Mucosa of descending colon (tissue), 3 donors: ENCODE measurements at regions not wholly inside any gene's neighbourhood (a gene's known extent, or its start where the extent isn't known, plus 50 kb on each side); places are given as distances from the start of the nearest gene placed in this dataset.

ENCODE experiments used
- ATAC-seq: fragments of 200-7000 bp; cut with Tn5 transposase; one replicate; pipeline ENCODE4 v1.9.1; 2020; ENCODE audit warnings: mild to moderate bottlenecking, moderate library complexity
- DNase-seq, 3 donors: peaks; one replicate each; pipeline ENCODE4 v3.0.0-alpha.2; 2020
- H3K36me3 ChIP-seq: fragments of 200-600 bp; one replicate; pipeline ENCODE4 v1.8.0; 2021; ENCODE audit warnings: low read depth, mild to moderate bottlenecking
- H3K4me1 ChIP-seq: fragments of 200-600 bp; one replicate; pipeline ENCODE4 v1.8.0; 2021; ENCODE audit warnings: low read depth, mild to moderate bottlenecking
- H3K4me3 ChIP-seq: fragments of 200-600 bp; one replicate; pipeline ENCODE4 v1.8.0; 2021; ENCODE audit warnings: mild to moderate bottlenecking
- H3K9me3 ChIP-seq: fragments of 200-600 bp; one replicate; pipeline ENCODE4 v1.8.0; 2021; ENCODE audit warnings: mild to moderate bottlenecking
- intact Hi-C, 2 donors: fragments of 100-400 bp; cut with DNase I in 1 of 2; cut with micrococcal nuclease in 1 of 2; formaldehyde crosslinking; loops; one replicate each; pipeline versions ENCODE4 v1.11.0 to v1.11.1; 2022; cut with DNase I, micrococcal nuclease
- TF ChIP-seq, protein P1 (sequence below): fragments of 200-600 bp; IDR thresholded peaks from one replicate; pipeline ENCODE4 v1.8.0; 2022; ENCODE audit warnings: antibody characterized with exemption, mild to moderate bottlenecking
- donor health status: DM: no; HTN: no; CAD: no; lungs with moderate emphysema.
- donor health status: DM: no; HTN: no; CAD: no.
- donor health status: DM: no; HTN: yes; CAD: no.

DNA sequence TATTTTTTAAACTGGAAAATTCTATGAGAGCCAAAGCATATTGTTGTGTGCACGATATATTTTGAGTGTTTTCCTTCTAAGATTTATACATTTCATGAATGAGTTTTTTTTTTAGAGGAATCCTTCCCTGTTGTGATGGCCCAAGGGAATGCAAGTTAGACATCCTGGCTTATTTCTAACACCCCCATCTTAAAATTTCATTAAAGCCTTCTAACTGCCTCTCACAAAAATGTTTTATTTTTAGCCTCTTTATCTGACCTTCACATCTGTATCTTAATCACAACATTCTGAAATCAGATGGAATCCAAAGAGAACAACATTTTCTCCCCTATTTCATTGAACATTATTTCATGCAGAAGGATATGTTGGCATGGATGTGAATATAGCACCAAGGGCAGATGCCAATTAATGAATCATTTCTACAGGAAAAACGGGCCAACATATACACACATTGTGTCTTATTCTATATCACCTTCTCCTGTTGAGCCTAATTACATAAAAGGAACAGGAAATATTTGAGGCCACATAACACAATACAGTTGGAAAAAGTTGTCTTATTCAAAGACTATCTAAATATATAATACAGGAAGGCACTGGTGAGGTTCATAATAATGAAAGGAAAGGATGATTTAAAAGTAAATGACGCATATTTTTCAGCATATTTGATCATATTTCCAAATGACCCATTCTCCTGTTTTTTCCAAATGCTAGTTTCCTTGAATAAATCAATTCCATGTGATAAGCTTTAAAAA lies 455.5 kb downstream of the TTLL7 start:
- Histone ChIP-seq H3K36me3 (no peaks in the 10 kb centered on the region), H3K9me3 (no peaks in the 10 kb centered on the region), H3K4me1 (no peaks in the 10 kb centered on the region), H3K4me3 (no peak overlapping the region)
- TF ChIP-seq, protein P1, sequence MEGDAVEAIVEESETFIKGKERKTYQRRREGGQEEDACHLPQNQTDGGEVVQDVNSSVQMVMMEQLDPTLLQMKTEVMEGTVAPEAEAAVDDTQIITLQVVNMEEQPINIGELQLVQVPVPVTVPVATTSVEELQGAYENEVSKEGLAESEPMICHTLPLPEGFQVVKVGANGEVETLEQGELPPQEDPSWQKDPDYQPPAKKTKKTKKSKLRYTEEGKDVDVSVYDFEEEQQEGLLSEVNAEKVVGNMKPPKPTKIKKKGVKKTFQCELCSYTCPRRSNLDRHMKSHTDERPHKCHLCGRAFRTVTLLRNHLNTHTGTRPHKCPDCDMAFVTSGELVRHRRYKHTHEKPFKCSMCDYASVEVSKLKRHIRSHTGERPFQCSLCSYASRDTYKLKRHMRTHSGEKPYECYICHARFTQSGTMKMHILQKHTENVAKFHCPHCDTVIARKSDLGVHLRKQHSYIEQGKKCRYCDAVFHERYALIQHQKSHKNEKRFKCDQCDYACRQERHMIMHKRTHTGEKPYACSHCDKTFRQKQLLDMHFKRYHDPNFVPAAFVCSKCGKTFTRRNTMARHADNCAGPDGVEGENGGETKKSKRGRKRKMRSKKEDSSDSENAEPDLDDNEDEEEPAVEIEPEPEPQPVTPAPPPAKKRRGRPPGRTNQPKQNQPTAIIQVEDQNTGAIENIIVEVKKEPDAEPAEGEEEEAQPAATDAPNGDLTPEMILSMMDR, result no peak
- no peak for DNase-seq
- intact Hi-C loops, result no loop called here
- no peak for ATAC-seq

DNA sequence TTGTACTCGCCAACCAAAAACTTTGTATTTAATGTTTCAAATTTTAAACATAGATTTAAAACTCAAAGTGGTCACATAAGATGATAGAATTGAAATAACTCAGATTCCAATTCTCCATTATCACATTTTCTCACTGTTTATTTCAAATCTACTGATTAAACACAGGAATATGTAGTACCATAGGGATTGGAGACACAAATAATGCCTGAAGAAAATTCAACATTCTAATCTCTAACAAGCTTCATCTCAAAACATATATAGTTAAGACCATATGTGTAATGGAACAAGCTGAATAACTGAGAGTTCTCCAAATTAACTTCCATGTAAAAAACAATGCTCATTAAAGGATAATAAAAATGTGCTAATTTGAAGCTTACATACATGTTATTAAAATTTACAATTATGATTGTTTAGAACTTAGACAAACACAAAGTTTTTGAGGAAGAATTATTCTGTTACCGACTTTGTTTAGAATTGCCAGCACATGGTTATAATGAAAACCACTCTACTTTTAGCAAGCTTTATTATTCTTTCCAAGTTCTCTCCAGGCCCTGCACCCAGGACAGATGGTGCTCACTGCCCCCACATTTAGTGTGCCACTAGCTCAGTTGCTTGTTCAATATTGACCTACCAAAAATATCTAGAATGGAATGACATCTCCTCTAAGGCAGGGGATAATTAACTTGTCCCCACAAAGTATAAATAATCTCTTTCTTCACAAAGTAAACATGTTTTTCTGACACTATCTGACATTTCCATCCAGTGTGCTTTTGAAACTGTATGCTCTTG lies 467.2 kb downstream of the TTLL7 start:
- TF ChIP-seq, protein P1, result no peak
- intact Hi-C loops, result no loop called here
- ATAC-seq, result no peak

DNA sequence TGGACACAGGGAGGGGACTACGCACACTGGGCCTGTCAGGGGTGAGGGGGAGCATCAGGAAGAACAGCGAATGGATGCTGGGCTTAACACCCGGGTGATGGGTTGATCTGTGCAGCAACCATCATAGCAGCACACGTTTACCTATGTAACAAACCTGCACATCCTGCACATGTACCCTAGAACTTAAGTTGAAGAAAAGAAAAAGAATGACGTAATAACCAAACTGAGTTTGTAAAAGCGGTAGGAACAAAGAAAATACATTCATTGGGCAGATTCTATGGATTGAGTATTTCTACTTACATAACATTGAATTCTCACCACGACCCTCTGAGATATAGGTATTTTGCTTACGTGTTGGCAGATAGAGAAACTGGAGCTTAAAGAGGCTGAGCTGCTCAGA lies 468.4 kb downstream of the TTLL7 start:
- DNase-seq, result no peak
- Histone ChIP-seq H3K4me3 (no peak overlapping the region), H3K9me3 (no peaks in the 10 kb centered on the region), H3K4me1 (no peaks in the 10 kb centered on the region), H3K36me3 (no peaks in the 10 kb centered on the region)
- intact Hi-C loops, result no loop called here
- no peak for ATAC-seq
- TF ChIP-seq, protein P1, result no peak

More for the DNA sequence above, 467.2 kb downstream of the TTLL7 start:
- Histone ChIP-seq H3K4me3 (no peak overlapping the region), H3K9me3 (no peaks in the 10 kb centered on the region), H3K36me3 (no peaks in the 10 kb centered on the region), H3K4me1 (no peaks in the 10 kb centered on the region)
- no peak for DNase-seq

DNA sequence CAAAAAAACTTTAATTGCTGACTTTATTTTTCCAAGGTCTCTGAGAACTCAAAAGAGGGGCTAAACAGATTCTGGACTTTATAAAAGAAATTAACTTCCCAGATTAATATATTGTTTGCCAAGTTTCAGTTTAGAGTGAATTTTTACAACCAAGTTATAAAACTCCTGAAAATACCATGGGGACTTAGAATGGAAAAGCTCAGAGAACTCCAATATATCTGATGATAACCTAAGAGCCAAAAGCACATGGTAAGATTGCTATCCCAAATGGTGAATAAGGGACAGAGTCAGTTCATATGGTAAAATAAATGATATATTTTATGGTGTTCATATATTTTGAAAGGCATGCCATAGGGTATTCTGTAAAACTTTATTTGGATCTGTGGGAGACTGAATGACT lies 470.9 kb downstream of the TTLL7 start:
- H3K4me3 ChIP-seq, result no peak overlapping the region
- H3K36me3 ChIP-seq, result no peaks in the 10 kb centered on the region
- intact Hi-C loops, result no loop called here
- no peak for ATAC-seq
- TF ChIP-seq, protein P1, result no peak
- no peaks in the 10 kb centered on the region for H3K4me1 ChIP-seq
- DNase-seq, result no peak
- no peaks in the 10 kb centered on the region for H3K9me3 ChIP-seq

DNA sequence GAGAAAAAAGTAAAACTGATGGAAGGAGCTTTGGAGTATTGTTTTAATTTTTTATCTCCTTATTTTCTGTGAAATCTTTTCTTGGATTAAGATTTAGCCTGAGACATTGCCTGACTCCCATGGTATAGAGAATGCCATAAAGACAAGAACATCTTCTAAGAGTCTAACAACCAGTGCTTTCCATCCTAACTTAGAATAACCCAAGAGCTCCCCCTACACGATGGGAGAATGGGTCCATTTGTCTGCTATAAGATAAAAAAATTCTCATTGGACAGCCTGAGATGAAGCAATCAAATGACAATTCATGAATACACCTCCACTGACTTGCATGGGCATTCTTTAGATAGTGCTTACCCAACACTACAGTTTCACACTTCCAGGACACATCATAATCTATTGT lies 478.1 kb downstream of the TTLL7 start:
- H3K9me3 ChIP-seq, result no peaks in the 10 kb centered on the region
- TF ChIP-seq, protein P1, result no peak
- no peaks in the 10 kb centered on the region for H3K36me3 ChIP-seq
- H3K4me3 ChIP-seq, result no peak overlapping the region
- intact Hi-C loops, result no loop called here
- ATAC-seq (no peak), DNase-seq (no peak)
- H3K4me1 ChIP-seq, result no peaks in the 10 kb centered on the region
